ENCODE measurements at regions not wholly inside any gene's neighbourhood (a gene's known extent, or its start where the extent isn't known, plus 50 kb on each side); places are given as distances from the start of the nearest gene placed in this dataset.

GRCh38 chr5:40384782-40385390 is 294.8 kb upstream of the PTGER4 start:
- DNase-seq, result no peak

GRCh38 chr5:40383749-40384651 is 295.7 kb upstream of the PTGER4 start:
- no peak for DNase-seq

- DNase-seq, result no peak
Observed at GRCh38 chr5:40381676-40382363, 297.9 kb upstream of the PTGER4 start.

GRCh38 chr5:40381016-40381415 is 298.7 kb upstream of the PTGER4 start:
- no peak for DNase-seq

- DNase-seq, result no peak
Observed at GRCh38 chr5:40378396-40379177, 301.1 kb upstream of the PTGER4 start.

- DNase-seq, result no peak
Observed at GRCh38 chr5:40376566-40376965, 303.1 kb upstream of the PTGER4 start.

GRCh38 chr5:40374853-40375252 is 304.9 kb upstream of the PTGER4 start:
- no peak for DNase-seq

- no peak for DNase-seq
Observed at GRCh38 chr5:40368200-40368599, 311.5 kb upstream of the PTGER4 start.

- no peak for DNase-seq
Observed at GRCh38 chr5:40367255-40367654, 312.5 kb upstream of the PTGER4 start.

- DNase-seq, result no peak
Observed at GRCh38 chr5:40365342-40366330, 314.1 kb upstream of the PTGER4 start.

GRCh38 chr5:40364441-40364840 is 315.3 kb upstream of the PTGER4 start:
- no peak for DNase-seq

- no peak for DNase-seq
Observed at GRCh38 chr5:40361378-40361777, 318.3 kb upstream of the PTGER4 start.

- no peak for DNase-seq
Observed at GRCh38 chr5:40360685-40361084, 319.0 kb upstream of the PTGER4 start.

GRCh38 chr5:40359832-40360231 is 319.9 kb upstream of the PTGER4 start:
- no peak for DNase-seq

GRCh38 chr5:40359093-40359492 is 320.6 kb upstream of the PTGER4 start:
- DNase-seq, result no peak

GRCh38 chr5:40356248-40356647 is 323.5 kb upstream of the PTGER4 start:
- DNase-seq, result no peak

- no peak for DNase-seq
Observed at GRCh38 chr5:40355846-40356245, 323.9 kb upstream of the PTGER4 start.

- DNase-seq, result no peak
Observed at GRCh38 chr5:40355181-40355580, 324.5 kb upstream of the PTGER4 start.

GRCh38 chr5:40354171-40354570 is 325.5 kb upstream of the PTGER4 start:
- no peak for DNase-seq

- DNase-seq, result no peak
Observed at GRCh38 chr5:40353442-40353841, 326.3 kb upstream of the PTGER4 start.

GRCh38 chr5:40347981-40348725 is 331.6 kb upstream of the PTGER4 start:
- DNase-seq, result no peak

All from NCI-H446 (cell line).